H1 (cell line): ENCODE measurements at regions not wholly inside any gene's neighbourhood (a gene's known extent, or its start where the extent isn't known, plus 50 kb on each side); places are given as distances from the start of the nearest gene placed in this dataset.

Experiments used
- CHD2 ChIP-seq: IDR thresholded peaks from 2 replicates; pipeline ENCODE4 v1.6.1; 2012; ENCODE audit warnings: low read length, improper control_type of control experiment
- EP300 ChIP-seq, 2 experiments: IDR thresholded peaks; 1 replicate in 1 of 2; 2 replicates in 1 of 2; pipeline ENCODE4 v1.6.1; 2011 to 2012; ENCODE audit warnings: low read depth in 2 of 2, low read length in 2 of 2, mild to moderate bottlenecking in 2 of 2, borderline replicate concordance in 1 of 2, inconsistent platforms in 1 of 2, moderate library complexity in 1 of 2
- EZH2 ChIP-seq: fragments of 200-600 bp; sonication (generic); IDR thresholded peaks from 2 replicates; pipeline ENCODE4 v1.7.1; 2012; ENCODE audit warnings: low read depth, mild to moderate bottlenecking, moderate library complexity, low read length, inconsistent platforms; ENCODE audit not compliant: severe bottlenecking
- GTF2F1 ChIP-seq: IDR thresholded peaks from 2 replicates; pipeline ENCODE4 v1.6.1; 2012; ENCODE audit warnings: low read depth, low read length, improper control_type of control experiment, borderline replicate concordance
- HDAC6 ChIP-seq: IDR thresholded peaks from one replicate; pipeline ENCODE4 v1.7.1; 2012; ENCODE audit warnings: low read depth, mild to moderate bottlenecking, inconsistent platforms, low read length, moderate library complexity
- MAX ChIP-seq: IDR thresholded peaks from 2 replicates; pipeline ENCODE4 v1.6.1; 2012; ENCODE audit warnings: inconsistent platforms
- NRF1 ChIP-seq: IDR thresholded peaks from 2 replicates; pipeline ENCODE4 v1.6.1; 2011; ENCODE audit warnings: mild to moderate bottlenecking, low read depth, low read length, improper control_type of control experiment
- POLR2AphosphoS5 ChIP-seq: IDR thresholded peaks from 2 replicates; pipeline ENCODE4 v1.6.1; 2011; ENCODE audit warnings: low read depth, low read length
- RAD21 ChIP-seq, 2 experiments: IDR thresholded peaks in 1 of 2; conservative IDR thresholded peaks in 1 of 2; 2 replicates each; pipeline ENCODE4 v1.6.1; 2011; ENCODE audit warnings: low read depth in 2 of 2, low read length in 2 of 2, improper control_type of control experiment in 1 of 2, inconsistent platforms in 1 of 2, mild to moderate bottlenecking in 1 of 2, moderate library complexity in 1 of 2
- SP2 ChIP-seq: IDR thresholded peaks from 2 replicates; pipeline ENCODE4 v1.6.1; 2012; ENCODE audit warnings: mild to moderate bottlenecking, low read length, inconsistent platforms
- TF ChIP-seq, protein P1 (sequence below), 3 experiments: IDR thresholded peaks; 1 replicate in 2 of 3; 2 replicates in 1 of 3; pipeline versions ENCODE4 v1.5.1 to v1.6.1; 2011; ENCODE audit warnings: low read length in 3 of 3, mild to moderate bottlenecking in 3 of 3, inconsistent platforms in 2 of 3, low read depth in 1 of 3, moderate library complexity in 1 of 3; ENCODE audit not compliant: insufficient read depth in 1 of 3; ENCODE audit errors: control extremely low read depth in 1 of 3
- TF ChIP-seq, protein P2 (sequence below): fragments of 300-600 bp; sonication (generic); IDR thresholded peaks from 2 replicates; pipeline ENCODE4 v1.7.1; 2012; ENCODE audit warnings: low read length, moderate library complexity, mild to moderate bottlenecking, inconsistent platforms; ENCODE audit not compliant: insufficient replicate concordance

DNA sequence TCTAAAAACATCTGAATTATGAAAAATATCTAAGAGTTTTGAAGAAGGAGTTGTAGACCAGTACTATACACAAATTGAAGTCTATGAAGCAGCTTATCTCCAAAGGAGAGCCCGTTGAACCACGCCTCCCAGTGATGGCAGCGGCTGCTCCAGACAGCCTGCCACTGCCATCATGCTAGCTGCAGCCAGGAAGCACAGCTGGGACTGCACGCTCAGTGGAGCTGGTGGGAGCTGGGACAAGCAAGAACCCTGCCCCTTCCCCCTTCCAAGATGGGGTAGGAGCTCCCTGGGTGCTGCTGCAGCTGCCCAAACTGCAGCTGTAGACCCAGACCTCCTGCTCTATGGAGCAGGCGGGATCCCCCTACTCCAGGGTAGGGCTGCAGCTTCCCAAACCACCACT, 124.7 kb upstream of the SPATS2L start:
- TF ChIP-seq, protein P1, sequence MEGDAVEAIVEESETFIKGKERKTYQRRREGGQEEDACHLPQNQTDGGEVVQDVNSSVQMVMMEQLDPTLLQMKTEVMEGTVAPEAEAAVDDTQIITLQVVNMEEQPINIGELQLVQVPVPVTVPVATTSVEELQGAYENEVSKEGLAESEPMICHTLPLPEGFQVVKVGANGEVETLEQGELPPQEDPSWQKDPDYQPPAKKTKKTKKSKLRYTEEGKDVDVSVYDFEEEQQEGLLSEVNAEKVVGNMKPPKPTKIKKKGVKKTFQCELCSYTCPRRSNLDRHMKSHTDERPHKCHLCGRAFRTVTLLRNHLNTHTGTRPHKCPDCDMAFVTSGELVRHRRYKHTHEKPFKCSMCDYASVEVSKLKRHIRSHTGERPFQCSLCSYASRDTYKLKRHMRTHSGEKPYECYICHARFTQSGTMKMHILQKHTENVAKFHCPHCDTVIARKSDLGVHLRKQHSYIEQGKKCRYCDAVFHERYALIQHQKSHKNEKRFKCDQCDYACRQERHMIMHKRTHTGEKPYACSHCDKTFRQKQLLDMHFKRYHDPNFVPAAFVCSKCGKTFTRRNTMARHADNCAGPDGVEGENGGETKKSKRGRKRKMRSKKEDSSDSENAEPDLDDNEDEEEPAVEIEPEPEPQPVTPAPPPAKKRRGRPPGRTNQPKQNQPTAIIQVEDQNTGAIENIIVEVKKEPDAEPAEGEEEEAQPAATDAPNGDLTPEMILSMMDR (IDR thresholded peaks at IDR 0.05; ENCODE audit: control extremely low read depth in 1 of 3, insufficient read depth in 1 of 3, low read depth in 1 of 3, low read length in 3 of 3), result no peak
- TF ChIP-seq GTF2F1, result no peak
- no peak for TF ChIP-seq EP300 (IDR thresholded peaks at IDR 0.05; ENCODE audit: borderline replicate concordance in 1 of 2, low read depth in 2 of 2, low read length in 2 of 2)
- TF ChIP-seq SP2, result no peak
- no peak for TF ChIP-seq MAX
- no peak for TF ChIP-seq HDAC6
- TF ChIP-seq, protein P2, sequence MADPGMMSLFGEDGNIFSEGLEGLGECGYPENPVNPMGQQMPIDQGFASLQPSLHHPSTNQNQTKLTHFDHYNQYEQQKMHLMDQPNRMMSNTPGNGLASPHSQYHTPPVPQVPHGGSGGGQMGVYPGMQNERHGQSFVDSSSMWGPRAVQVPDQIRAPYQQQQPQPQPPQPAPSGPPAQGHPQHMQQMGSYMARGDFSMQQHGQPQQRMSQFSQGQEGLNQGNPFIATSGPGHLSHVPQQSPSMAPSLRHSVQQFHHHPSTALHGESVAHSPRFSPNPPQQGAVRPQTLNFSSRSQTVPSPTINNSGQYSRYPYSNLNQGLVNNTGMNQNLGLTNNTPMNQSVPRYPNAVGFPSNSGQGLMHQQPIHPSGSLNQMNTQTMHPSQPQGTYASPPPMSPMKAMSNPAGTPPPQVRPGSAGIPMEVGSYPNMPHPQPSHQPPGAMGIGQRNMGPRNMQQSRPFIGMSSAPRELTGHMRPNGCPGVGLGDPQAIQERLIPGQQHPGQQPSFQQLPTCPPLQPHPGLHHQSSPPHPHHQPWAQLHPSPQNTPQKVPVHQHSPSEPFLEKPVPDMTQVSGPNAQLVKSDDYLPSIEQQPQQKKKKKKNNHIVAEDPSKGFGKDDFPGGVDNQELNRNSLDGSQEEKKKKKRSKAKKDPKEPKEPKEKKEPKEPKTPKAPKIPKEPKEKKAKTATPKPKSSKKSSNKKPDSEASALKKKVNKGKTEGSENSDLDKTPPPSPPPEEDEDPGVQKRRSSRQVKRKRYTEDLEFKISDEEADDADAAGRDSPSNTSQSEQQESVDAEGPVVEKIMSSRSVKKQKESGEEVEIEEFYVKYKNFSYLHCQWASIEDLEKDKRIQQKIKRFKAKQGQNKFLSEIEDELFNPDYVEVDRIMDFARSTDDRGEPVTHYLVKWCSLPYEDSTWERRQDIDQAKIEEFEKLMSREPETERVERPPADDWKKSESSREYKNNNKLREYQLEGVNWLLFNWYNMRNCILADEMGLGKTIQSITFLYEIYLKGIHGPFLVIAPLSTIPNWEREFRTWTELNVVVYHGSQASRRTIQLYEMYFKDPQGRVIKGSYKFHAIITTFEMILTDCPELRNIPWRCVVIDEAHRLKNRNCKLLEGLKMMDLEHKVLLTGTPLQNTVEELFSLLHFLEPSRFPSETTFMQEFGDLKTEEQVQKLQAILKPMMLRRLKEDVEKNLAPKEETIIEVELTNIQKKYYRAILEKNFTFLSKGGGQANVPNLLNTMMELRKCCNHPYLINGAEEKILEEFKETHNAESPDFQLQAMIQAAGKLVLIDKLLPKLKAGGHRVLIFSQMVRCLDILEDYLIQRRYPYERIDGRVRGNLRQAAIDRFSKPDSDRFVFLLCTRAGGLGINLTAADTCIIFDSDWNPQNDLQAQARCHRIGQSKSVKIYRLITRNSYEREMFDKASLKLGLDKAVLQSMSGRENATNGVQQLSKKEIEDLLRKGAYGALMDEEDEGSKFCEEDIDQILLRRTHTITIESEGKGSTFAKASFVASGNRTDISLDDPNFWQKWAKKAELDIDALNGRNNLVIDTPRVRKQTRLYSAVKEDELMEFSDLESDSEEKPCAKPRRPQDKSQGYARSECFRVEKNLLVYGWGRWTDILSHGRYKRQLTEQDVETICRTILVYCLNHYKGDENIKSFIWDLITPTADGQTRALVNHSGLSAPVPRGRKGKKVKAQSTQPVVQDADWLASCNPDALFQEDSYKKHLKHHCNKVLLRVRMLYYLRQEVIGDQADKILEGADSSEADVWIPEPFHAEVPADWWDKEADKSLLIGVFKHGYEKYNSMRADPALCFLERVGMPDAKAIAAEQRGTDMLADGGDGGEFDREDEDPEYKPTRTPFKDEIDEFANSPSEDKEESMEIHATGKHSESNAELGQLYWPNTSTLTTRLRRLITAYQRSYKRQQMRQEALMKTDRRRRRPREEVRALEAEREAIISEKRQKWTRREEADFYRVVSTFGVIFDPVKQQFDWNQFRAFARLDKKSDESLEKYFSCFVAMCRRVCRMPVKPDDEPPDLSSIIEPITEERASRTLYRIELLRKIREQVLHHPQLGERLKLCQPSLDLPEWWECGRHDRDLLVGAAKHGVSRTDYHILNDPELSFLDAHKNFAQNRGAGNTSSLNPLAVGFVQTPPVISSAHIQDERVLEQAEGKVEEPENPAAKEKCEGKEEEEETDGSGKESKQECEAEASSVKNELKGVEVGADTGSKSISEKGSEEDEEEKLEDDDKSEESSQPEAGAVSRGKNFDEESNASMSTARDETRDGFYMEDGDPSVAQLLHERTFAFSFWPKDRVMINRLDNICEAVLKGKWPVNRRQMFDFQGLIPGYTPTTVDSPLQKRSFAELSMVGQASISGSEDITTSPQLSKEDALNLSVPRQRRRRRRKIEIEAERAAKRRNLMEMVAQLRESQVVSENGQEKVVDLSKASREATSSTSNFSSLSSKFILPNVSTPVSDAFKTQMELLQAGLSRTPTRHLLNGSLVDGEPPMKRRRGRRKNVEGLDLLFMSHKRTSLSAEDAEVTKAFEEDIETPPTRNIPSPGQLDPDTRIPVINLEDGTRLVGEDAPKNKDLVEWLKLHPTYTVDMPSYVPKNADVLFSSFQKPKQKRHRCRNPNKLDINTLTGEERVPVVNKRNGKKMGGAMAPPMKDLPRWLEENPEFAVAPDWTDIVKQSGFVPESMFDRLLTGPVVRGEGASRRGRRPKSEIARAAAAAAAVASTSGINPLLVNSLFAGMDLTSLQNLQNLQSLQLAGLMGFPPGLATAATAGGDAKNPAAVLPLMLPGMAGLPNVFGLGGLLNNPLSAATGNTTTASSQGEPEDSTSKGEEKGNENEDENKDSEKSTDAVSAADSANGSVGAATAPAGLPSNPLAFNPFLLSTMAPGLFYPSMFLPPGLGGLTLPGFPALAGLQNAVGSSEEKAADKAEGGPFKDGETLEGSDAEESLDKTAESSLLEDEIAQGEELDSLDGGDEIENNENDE, result no peak
- no peak for TF ChIP-seq EZH2
- TF ChIP-seq POLR2AphosphoS5, result no peak
- no peak for TF ChIP-seq CHD2
- TF ChIP-seq RAD21 (IDR thresholded peaks at IDR 0.05 in 1 of 2, conservative IDR thresholded peaks at IDR 0.05 in 1 of 2; ENCODE audit: low read depth in 2 of 2, low read length in 2 of 2), result no peak
- no peak for TF ChIP-seq NRF1
